ENCODE measurements at regions not wholly inside any gene's neighbourhood (a gene's known extent, or its start where the extent isn't known, plus 50 kb on each side); places are given as distances from the start of the nearest gene placed in this dataset.

DNA sequence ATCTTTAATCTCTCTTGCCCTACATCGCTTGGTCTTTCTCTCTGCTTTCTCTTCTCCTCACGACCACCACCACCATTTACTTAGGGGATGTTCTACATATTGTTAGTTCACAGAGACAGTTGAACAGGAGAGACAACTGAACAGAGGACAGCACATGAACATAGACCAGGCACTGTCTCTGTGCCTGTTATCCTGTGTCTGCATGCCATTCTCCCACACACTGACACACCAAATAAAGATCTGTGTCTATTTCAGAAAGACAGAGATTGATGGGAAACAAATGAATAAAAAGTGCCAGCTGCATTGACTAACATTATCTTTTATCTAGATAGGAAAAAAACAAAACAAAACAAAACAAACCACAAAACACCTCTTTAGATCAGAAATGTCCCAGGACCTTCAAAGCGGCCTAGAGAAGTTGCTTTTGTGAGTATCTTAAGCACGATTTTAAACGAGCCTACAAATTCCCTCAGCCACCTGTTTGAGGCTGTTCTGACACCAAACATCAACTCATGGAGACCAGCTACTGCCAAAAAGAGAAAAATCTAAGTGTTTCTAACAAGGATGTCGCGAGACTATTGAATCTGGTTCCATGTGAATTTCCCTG is 77.6 kb upstream of the PARP11 start:
- TF ChIP-seq, protein P1, sequence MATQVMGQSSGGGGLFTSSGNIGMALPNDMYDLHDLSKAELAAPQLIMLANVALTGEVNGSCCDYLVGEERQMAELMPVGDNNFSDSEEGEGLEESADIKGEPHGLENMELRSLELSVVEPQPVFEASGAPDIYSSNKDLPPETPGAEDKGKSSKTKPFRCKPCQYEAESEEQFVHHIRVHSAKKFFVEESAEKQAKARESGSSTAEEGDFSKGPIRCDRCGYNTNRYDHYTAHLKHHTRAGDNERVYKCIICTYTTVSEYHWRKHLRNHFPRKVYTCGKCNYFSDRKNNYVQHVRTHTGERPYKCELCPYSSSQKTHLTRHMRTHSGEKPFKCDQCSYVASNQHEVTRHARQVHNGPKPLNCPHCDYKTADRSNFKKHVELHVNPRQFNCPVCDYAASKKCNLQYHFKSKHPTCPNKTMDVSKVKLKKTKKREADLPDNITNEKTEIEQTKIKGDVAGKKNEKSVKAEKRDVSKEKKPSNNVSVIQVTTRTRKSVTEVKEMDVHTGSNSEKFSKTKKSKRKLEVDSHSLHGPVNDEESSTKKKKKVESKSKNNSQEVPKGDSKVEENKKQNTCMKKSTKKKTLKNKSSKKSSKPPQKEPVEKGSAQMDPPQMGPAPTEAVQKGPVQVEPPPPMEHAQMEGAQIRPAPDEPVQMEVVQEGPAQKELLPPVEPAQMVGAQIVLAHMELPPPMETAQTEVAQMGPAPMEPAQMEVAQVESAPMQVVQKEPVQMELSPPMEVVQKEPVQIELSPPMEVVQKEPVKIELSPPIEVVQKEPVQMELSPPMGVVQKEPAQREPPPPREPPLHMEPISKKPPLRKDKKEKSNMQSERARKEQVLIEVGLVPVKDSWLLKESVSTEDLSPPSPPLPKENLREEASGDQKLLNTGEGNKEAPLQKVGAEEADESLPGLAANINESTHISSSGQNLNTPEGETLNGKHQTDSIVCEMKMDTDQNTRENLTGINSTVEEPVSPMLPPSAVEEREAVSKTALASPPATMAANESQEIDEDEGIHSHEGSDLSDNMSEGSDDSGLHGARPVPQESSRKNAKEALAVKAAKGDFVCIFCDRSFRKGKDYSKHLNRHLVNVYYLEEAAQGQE (IDR thresholded peaks at IDR 0.05; ENCODE audit: insufficient read depth in 1 of 2, low read depth in 2 of 2, low read length in 1 of 2) = no peak
- TF ChIP-seq, protein P2, sequence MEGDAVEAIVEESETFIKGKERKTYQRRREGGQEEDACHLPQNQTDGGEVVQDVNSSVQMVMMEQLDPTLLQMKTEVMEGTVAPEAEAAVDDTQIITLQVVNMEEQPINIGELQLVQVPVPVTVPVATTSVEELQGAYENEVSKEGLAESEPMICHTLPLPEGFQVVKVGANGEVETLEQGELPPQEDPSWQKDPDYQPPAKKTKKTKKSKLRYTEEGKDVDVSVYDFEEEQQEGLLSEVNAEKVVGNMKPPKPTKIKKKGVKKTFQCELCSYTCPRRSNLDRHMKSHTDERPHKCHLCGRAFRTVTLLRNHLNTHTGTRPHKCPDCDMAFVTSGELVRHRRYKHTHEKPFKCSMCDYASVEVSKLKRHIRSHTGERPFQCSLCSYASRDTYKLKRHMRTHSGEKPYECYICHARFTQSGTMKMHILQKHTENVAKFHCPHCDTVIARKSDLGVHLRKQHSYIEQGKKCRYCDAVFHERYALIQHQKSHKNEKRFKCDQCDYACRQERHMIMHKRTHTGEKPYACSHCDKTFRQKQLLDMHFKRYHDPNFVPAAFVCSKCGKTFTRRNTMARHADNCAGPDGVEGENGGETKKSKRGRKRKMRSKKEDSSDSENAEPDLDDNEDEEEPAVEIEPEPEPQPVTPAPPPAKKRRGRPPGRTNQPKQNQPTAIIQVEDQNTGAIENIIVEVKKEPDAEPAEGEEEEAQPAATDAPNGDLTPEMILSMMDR (IDR thresholded peaks at IDR 0.05) = no peak
- TF ChIP-seq SIN3A (IDR thresholded peaks at IDR 0.05; ENCODE audit: borderline replicate concordance, insufficient read depth, low read depth, low read length) (no peak), POLR2AphosphoS5 (IDR thresholded peaks at IDR 0.05; ENCODE audit: low read depth, low read length) (no peak), TCF7L2 (IDR thresholded peaks at IDR 0.05; ENCODE audit: low read depth, low read length) (no peak)
- H3K27me3 ChIP-seq (ENCODE audit: control insufficient read depth, insufficient read depth, low read length) = peaks cover under 1% of the 10 kb centered on the region; the same call in 1 of the 2 replicates
- no peaks in the 10 kb centered on the region for H3K9me3 ChIP-seq (ENCODE audit: control insufficient read depth, insufficient read depth, low read depth, low read length)
- no peaks in the 10 kb centered on the region for H3K36me3 ChIP-seq (ENCODE audit: control insufficient read depth, insufficient read depth, low read length)
- H3K4me1 ChIP-seq (ENCODE audit: control insufficient read depth, insufficient read depth, low read length) = no peaks in the 10 kb centered on the region
- ChIA-PET POLR2A (no interaction called here), CTCF (interaction anchor here (0.6 kb wide), 1 partner anchor 11 kb away, joined by 4 read pairs; no protein-coding TSS in a partner anchor)
- intact Hi-C loops (cut with micrococcal nuclease; ENCODE audit: unreplicated experiment) (no loop called here), in situ Hi-C loops (cut with HindIII; ENCODE audit: low pct_unique_long_range_greater_than_20kb, low sequenced_read_pairs) (no loop called here)
- DNase-seq (ENCODE audit: low read depth, low spot score) = no peak
- no TSS peak for BruUV-seq (replicated peaks)
- no peak for ATAC-seq
- H3K27ac ChIP-seq (ENCODE audit: low read length) = no peak overlapping the region
- no peak overlapping the region for H3K4me3 ChIP-seq (ENCODE audit: low read depth in 2 of 2, low read length in 2 of 2)

DNA sequence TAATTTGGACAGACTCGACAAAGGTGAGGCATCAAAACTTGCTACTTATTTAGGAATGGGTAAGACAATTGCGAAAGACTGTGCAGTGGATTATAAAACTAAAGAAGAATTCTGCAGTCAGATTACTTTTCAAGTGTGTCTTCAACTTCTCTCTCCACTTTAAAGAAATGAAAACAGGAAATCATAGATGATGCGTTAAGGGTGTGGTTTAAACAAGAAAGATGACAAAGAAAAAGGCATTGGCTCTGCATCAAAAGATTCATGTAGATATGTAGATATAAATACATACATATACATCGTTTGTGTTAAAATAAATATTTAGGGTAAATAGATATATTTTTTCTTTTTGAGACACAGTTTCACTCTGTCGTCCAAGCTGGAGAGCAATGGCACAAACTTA is 74.6 kb upstream of the PARP11 start:
- TF ChIP-seq, protein P1 (IDR thresholded peaks at IDR 0.05; ENCODE audit: insufficient read depth in 1 of 2, low read depth in 2 of 2, low read length in 1 of 2) = no peak
- no peak for TF ChIP-seq SIN3A (IDR thresholded peaks at IDR 0.05; ENCODE audit: borderline replicate concordance, insufficient read depth, low read depth, low read length)
- no peak for TF ChIP-seq POLR2AphosphoS5 (IDR thresholded peaks at IDR 0.05; ENCODE audit: low read depth, low read length)
- TF ChIP-seq, protein P2 (IDR thresholded peaks at IDR 0.05) = no peak
- no peak for TF ChIP-seq TCF7L2 (IDR thresholded peaks at IDR 0.05; ENCODE audit: low read depth, low read length)
- no TSS peak for BruUV-seq (replicated peaks)
- Histone ChIP-seq H3K4me1 (ENCODE audit: control insufficient read depth, insufficient read depth, low read length) (no peaks in the 10 kb centered on the region), H3K36me3 (ENCODE audit: control insufficient read depth, insufficient read depth, low read length) (no peaks in the 10 kb centered on the region), H3K9me3 (ENCODE audit: control insufficient read depth, insufficient read depth, low read depth, low read length) (no peaks in the 10 kb centered on the region), H3K27ac (ENCODE audit: low read length) (no peak overlapping the region), H3K4me3 (ENCODE audit: low read depth in 2 of 2, low read length in 2 of 2) (no peak overlapping the region), H3K27me3 (ENCODE audit: control insufficient read depth, insufficient read depth, low read length) (peaks cover 10% of the 10 kb centered on the region)
- ATAC-seq (no peak), DNase-seq (ENCODE audit: low read depth, low spot score) (no peak)
- in situ Hi-C loops (cut with HindIII; ENCODE audit: low pct_unique_long_range_greater_than_20kb, low sequenced_read_pairs) (no loop called here), intact Hi-C loops (cut with micrococcal nuclease; ENCODE audit: unreplicated experiment) (no loop called here)
- POLR2A ChIA-PET = no interaction called here
- CTCF ChIA-PET = no interaction called here
